HG03097 (cell line): ENCODE measurements at regions not wholly inside any gene's neighbourhood (a gene's known extent, or its start where the extent isn't known, plus 50 kb on each side); places are given as distances from the start of the nearest gene placed in this dataset.
"Not testable (repeated sequence)": the region's sequence is repeated elsewhere in the genome, so short reads cannot be mapped to it uniquely, and the experiment has no call there.

Source experiments
- ATAC-seq: cut with Tn5 transposase; IDR thresholded peaks from one replicate; pipeline ENCODE4 v1.9.1; 2021; ENCODE audit not compliant: unreplicated experiment, low FRiP score

DNA sequence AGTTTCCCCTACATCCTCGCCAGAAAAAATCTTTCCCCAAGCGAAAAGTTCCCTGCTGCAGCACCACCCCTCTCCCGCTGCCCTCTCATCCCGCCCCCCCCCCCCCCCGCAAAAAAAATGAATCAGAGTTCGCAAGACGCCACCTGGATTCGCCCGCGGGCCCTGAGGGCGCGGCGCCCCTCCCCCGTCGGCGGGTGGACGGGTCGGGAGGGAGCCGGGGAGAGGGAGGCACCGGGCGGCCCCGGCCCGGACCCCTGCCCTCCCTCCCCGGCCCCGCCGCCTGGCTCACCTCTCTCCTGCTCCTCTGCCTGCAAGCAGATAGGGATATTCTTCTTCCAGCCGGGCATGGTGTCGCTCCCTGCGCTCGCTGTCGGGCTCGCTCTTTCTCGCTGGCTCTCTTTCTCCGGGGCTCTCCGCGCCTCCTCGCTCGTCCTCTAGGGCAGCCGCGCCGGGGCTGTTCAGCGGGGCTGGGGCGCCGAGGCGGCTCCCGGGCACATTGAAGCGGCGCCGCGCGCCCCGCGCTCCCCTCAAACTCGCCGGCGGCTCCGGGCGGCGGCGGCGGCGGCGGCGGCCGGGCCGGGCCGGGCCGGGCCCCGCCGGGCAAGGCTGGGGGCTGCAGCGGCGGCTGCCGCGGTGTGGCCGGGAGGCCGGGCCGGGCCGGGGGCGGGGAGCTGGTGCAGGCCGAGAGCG, 200.3 kb upstream of the CAND1 start:
- ATAC-seq: no peak

DNA sequence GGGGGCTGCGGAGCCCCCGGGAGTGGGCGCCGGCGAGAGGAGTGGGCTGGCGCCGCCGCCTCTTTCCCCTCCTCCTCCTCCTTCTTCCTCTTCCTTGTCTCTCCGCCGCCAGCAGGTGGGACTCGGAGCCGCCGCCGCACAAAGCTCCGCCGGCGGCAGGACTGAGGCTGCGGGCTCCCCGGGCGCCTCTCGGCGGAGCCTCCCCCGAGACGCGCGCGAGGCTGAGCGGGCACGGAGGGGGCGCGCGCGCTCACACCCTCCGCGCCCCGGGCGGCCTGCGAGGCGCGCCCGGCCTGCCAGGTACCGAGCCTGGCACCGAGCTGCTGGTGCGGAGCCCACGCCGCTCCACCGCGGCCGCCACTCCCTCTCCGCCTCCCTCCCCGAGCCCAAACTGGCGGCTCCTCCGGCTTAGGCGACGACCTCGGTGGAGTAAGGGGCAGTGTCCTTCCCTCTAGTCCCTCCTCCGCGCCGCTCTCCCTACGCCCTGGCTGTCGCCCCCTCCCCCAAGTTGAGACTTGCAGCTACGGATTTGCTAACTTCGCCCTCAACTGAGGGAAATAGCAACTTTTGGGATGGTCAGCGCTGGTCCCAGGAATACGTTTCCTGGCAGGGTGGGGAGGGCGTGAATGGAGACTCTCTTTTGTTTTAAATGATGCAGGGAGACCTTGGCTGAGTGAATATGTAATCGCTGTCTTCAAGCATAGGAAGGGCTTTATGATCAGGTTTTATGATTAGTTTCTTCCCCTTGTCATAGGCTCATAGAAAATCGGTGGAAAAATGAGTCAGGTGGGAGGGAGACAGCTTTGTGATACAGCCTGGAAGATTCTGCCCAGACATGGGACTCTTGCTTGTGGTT, 199.5 kb upstream of the CAND1 start:
- ATAC-seq: no peak

DNA sequence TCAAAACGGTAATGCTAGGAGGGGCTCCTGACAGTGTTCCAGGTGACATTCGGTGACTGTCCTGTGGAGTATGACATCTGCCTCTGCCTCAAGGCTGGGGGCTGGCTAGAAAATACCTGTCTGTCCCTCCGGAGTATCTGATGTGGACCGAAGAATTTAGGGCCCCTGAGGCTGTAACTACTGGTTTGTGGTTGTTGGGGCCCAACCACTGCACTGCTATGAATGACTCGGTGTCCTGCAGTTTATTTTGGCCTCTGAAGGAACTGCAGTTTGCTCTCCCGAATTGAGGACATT, 198.9 kb upstream of the CAND1 start:
- ATAC-seq: no peak

DNA sequence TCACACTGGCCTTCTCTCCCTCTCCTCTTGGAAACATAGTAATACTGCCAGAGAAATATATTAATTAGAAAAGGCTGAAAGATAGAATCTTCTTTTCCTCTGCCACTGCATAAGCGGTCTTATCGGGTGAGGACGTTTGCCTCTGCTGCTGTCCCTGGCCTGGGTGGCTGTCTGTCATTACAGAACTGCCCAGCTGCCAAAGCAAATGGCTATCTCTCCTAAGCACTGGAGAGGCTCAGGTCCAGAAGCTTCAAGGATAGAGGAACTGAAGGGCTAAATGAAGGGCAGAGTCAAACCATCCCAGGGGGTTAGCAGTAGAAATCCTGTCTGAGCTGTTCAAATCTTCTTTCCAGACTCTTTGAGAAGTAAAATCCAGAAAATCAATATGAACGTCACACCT, 198.6 kb upstream of the CAND1 start:
- ATAC-seq: no peak

DNA sequence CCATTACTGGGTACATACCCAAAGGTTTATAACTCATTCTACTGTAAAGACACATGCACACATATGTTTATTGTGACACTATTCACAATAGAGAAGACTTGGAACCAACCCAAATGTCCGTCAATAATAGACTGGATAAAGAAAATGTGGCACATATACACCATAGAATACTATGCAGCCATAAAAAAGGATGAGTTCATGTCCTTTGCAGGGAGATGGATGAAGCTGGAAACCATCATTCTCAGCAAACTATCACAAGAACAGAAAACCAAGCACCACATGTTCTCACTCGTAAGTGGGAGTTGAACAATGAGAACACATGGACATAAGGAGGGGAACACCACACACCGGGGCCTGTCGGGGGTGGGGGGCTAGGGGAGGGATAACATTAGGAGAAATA, 196.9 kb upstream of the CAND1 start:
- not testable (repeated sequence) for ATAC-seq

DNA sequence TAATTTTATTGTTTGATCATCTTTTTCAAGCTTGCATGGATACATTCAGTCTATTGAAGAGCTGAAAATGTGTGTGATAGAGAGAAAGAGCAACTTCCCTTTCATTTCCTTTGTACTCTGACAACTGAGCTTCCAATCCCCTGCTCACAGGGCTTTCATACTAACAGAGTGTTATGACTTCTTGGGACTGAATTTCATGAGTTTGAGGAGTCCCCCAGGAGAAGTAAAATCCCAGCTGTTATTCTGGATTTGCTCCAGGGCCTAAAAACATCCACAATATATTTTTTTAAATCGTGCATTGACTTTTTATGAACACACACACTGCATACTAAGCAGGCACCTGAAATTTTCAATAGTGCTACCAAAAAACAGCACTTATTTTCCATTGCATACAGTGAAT, 195.8 kb upstream of the CAND1 start:
- no peak for ATAC-seq

DNA sequence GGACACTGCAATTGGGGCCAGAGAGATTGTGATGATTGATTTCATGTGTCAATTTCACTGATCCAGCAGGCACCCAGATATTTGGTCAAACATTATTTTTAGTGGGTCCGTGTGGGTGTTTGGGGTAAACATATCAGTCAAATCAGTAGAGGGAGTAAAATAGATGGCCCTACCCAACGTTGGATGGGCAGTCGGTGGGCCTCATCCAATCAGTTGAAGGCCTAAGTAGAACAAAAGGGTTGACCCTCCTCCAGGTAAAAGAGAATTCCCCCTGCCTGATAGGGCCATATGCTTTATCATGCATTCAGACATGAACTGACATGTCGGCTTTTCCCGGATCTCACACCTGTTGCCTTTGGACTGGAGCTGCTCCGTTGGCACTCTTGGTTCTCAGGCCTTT, 195.1 kb upstream of the CAND1 start:
- ATAC-seq: no peak

DNA sequence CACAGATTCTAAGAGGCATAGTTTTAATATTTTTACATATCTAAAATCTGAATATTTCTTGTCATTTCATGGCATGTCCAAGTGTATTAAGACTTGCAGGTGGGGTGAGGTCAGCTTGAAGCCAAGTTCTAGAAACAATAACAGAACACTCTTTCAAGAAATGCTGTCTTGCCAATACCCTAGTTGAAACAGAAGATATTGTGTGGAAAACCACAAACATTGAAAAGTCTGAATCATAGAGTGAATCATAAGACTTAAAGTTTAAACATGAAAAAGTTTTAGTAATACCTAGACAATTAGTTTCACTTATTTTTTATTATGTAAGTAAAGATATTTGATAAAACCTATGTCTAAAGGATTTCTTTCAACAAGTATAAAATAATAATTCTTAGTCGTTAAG, 191.5 kb upstream of the CAND1 start:
- ATAC-seq: no peak

DNA sequence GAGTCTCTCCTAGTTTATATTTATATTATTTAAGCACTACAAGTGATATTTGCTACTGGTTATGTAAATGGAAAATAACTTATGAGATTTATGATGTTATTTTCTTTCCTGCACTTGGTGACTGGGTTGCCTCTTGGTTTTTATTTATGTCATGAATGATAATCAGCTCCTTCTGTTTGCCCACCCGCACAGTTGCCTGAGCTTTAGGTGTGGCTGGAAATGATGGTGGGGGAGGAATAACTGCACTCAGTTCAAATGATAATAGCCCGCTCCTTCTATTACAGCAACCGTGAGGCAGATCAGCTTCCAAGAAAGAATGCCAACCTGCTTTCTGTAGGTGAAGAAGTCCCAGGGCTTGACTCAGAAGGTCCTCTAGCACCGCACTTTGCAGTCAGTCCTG, 190.2 kb upstream of the CAND1 start:
- no peak for ATAC-seq

DNA sequence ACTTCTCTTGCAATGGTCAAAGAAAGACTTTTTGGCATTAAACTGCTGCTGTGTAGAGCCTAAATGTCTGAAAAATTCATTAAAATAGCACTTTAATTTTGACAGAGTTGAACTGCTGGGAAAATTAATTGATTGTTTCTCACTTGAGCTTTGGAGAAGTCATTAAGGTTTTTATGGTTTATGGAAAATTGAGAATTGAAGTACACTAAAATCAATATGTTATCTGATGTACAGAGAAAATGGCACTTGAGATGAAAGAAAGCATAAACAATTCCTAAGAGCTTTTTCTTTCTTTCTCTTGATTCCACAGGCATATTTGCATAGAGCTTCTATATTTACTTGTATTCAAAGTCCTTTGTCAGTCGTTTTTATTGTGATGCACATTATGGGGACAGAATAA, 188.5 kb upstream of the CAND1 start:
- ATAC-seq: no peak

DNA sequence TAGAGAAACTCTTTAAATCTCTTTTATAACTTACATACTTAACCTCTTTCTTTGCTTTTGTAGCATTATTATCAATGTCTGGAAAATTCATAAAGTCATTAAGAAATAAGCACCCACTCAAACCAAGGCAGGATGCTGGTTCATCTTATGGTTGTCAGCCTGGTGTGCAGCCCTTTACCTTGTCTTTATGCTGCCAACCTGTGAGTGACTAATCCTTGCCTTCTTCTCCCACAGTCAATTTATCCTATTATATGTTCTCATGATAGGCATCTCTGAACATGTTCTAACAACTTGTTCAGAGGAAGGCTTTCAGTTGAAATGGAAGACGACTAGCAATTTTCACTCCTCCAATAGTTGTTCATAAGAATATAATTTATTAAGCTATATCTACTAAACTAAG, 186.9 kb upstream of the CAND1 start:
- ATAC-seq: no peak

DNA sequence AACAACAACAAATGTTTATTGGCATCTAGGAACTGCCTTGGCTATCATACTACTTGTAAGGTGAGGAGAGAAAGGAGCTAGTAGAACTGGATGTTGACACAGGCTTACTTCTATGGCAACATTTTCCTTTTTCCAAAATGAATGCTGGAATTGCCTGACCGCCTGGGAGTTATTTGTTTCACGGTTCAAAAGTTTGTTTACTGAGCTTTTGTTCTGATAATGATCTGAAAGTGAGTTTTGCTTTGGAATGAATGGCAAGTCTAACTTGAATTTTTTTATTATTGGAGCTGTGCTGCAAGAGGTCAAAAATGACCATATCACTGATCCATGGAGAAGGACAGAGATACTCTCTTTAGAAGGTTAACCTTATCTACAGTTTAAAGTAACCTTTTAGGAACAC, 183.5 kb upstream of the CAND1 start:
- no peak for ATAC-seq

DNA sequence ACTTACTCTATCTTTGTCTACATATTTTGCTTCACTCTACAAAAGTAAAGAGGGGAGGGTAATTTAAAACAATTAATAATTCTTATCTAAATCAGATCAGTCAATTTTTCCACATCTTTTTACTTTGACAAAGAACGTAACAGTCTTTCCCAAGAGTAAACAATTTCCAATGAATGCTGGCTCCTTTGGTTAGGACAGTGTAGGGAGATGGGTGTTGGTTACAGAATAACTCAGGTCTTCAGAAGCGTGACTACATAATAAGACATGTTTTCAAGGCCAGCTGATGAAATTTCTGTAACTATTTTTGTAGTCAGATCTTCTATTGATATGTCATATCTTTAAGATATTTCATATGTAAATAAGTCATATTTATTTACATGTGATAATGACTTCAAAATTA, 183.0 kb upstream of the CAND1 start:
- no peak for ATAC-seq

DNA sequence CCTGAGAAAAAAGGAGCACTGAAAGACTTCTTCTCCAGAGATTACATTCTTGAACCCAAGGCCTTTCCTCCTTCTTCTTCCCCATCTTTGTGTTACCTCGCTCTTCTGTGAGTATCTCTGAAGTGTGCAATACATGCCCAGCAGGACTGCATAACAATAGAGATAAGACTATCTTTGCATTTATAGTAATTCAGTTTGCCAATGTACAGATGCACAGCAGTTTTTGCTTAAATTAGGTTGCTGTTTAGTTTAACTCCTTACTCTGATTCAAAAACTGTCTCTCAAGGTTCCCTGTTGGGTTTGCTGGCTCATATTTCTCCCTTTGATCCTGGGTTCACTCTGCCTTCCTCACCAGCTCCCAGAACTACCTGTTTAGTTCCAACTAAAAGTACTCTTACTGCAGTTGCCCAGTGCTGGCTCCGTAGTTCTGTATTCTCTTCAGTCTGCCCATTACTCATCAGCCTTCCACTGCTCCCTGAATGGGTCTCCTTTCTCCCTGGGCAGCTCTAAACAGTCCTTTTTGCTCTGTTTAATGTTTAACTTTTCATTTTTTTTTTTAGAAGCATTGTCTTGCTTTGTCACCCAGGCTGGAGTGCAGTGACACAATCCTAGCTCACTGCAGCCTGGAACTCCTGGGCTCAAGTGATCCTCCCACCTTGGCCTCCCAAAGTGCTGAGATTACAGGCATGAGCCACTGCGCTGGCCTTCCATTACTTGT, 180.6 kb upstream of the CAND1 start:
- ATAC-seq: no peak

DNA sequence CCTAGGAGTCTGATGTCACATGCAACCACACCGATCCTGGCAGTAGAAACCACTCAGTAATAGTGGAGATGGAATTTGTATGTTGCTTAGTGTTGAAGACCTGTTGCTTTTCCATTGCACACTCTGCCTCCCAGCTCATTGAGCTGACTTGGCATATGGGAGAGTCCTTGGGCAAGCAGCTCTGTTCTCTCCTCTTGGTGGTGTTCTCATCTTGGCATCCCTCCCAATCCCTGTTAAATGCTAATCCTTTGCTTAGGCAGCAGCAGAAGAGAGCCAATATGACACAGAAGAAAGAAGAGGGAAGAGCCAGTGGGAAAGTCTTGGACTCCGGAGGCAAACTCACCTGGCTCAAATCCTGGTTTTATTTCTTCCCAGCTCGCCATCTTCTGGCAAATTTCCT, 178.0 kb upstream of the CAND1 start:
- no peak for ATAC-seq

DNA sequence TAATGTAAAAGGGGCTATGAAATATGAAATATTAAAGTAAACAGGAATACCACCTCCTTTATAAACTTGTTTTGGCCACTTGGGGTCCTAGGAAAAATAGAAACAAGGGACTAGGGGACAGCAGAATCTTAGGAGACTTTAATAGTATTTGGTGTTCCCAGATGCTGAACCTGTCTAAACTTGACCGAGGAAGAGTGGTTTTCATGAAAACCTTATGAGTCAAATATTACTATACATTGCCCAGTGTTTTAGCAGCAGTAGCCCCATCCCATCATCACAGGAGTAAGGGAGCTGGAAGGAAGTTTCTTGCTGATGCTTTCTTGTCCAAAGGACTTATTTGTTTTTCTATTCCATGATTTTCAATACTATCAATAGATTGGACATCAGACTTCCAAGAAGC, 177.5 kb upstream of the CAND1 start:
- no peak for ATAC-seq

DNA sequence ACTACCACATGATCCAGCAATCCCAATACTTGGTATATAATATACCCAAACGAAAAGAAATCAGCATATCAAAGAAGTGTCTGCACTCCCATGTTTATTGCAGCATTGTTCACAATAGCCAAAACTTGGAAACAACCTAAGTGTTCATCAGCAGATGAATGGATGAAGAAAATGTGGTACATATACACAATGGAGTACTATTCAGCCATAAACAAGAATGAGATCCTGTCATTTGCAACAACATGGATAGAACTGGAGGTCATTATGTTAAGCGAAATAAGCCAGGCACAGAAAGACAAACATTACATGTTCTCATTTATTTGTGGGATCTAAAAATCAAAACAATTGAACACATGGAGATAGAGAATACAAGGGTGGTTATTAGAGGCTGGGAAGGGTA, 176.2 kb upstream of the CAND1 start:
- ATAC-seq: not testable (repeated sequence)

DNA sequence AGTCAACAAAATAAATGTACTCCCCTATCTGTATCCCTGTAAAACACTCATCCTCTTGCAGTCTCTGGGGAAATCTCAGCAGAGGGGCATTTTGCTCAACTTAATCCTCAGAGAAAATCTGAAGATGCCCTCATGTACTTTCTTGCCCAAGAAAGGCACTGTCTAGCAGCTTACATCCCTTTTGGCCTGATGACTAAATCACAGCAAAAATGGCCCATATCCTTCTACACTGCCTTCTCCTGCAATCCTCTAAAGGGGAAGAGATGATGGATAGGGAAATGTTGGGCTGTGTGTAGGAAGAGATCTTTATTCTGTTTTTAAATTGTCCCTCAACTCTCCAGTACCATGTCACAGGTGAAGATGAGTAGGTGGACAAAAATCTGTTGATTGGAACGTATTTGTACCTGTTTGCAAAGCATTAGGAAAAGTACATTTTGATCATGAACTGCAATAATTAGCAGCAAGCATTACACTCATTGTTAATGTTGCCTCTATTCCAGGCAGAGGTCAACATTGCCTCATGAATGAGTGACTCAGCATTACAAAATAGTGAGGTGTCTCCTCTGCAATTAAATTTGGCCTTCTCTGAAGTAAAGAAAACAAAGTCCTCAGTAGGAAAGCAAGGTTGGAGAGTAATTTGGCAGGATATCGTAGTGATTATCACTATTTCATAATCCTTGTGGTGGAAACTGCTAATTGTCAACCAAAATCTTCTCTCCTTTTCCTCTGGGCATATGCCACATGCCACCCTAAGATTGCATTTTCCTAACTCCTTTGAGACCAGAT, 172.4 kb upstream of the CAND1 start:
- ATAC-seq: no peak

DNA sequence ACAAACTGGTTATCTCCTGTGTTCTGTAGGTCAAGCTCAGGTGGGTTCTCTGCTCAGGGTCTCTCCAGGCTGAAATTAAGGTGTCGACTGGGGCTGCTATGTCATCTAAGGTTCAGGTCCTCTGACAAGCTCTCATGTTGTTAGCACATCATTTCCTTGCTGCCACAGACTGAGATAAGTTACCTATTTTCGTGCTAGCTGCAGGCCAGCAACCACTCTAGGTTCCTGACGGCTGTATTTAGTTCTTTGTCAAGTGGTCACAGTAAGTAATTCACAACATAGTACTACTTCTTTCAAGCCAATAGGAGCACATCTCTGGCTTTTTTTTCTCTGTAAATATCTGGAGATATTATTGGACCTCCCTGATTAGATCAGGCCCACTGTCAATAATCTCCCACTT, 169.3 kb upstream of the CAND1 start:
- no peak for ATAC-seq

DNA sequence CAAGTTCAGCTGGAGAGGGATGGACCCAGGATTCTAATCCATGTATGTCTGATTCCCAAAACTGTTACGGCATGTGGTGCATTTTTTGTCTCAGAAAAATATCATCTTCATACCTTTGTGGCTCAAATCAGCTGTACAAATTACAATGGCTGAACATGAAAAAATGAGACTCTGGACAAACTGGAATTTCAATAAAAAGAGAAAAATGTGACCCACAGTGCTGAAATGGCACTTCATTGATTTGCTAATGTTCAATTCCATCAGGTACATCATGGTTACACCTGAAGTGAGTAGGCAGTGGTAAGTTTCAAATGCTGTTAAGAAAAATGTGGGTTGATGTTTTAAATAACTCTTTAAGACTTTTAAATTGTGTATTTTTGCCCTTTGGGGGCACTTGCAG, 165.6 kb upstream of the CAND1 start:
- no peak for ATAC-seq

DNA sequence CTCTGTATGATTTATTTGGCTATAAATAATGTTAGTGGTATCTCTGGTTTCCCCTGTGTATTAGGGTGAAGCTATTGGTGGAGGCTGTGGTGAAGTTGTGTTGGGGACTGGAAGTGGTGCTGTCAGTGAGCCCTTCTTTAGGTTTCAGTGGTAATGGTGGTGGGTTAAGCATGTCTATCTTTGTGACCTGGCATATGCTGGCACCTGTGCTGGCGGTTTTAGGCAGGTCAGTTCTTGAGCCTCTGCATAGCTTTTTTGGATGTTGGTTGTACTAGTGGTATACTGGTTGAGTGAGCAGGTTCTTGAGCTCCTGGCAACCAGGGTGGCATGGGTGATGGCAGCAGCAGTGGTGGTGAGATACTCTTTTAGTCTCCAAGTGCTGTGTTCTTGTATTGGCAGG, 161.9 kb upstream of the CAND1 start:
- no peak for ATAC-seq
